Smooth muscle cell (in vitro differentiated cells): ENCODE measurements at regions not wholly inside any gene's neighbourhood (a gene's known extent, or its start where the extent isn't known, plus 50 kb on each side); places are given as distances from the start of the nearest gene placed in this dataset.

ENCODE experiments used
- DNase-seq: peaks from one replicate; lab custom pipeline; 2025; ENCODE audit not compliant: unreplicated experiment; lab: John Stamatoyannopoulos, UW
- H2AFZ ChIP-seq: fragments of 200-600 bp; sonication (generic); 2 replicates; pipeline ENCODE4 v1.6.0; 2016; ENCODE audit warnings: antibody characterized with exemption, low read depth, mild to moderate bottlenecking
- H3F3A ChIP-seq: fragments of 200-600 bp; sonication (generic); 2 replicates; pipeline ENCODE4 v1.6.0; 2017; ENCODE audit warnings: antibody characterized with exemption, low read depth
- H3K27ac ChIP-seq: fragments of 200-600 bp; sonication (generic); 2 replicates; pipeline ENCODE4 v1.5.1; 2016; ENCODE audit warnings: low read depth, mild to moderate bottlenecking
- H3K27me3 ChIP-seq: fragments of 200-600 bp; sonication (generic); 2 replicates; pipeline ENCODE4 v1.6.1; 2016; ENCODE audit warnings: low read depth, mild to moderate bottlenecking
- H3K36me3 ChIP-seq: fragments of 200-600 bp; sonication (generic); 2 replicates; pipeline ENCODE4 v1.5.1; 2016; ENCODE audit warnings: low read depth
- H3K4me1 ChIP-seq: fragments of 200-600 bp; sonication (generic); 2 replicates; pipeline ENCODE4 v1.5.1; 2016; ENCODE audit warnings: low read depth
- H3K4me2 ChIP-seq: fragments of 200-600 bp; sonication (generic); 2 replicates; pipeline ENCODE4 v1.6.0; 2016; ENCODE audit warnings: mild to moderate bottlenecking
- H3K4me3 ChIP-seq: fragments of 200-600 bp; sonication (generic); 2 replicates; pipeline ENCODE4 v1.5.1; 2016; ENCODE audit warnings: mild to moderate bottlenecking
- H3K79me2 ChIP-seq: fragments of 200-600 bp; sonication (generic); 2 replicates; pipeline ENCODE4 v1.6.0; 2016; ENCODE audit warnings: low read depth, mild to moderate bottlenecking
- H3K9ac ChIP-seq: fragments of 200-600 bp; sonication (generic); 2 replicates; pipeline ENCODE4 v1.6.0; 2016; ENCODE audit warnings: low read depth
- H3K9me3 ChIP-seq: fragments of 200-600 bp; sonication (generic); replicated peaks from 2 replicates; pipeline ENCODE4 v1.5.1; 2016; ENCODE audit warnings: low read depth
- H4K20me1 ChIP-seq: fragments of 200-600 bp; sonication (generic); 2 replicates; pipeline ENCODE4 v1.6.0; 2016; ENCODE audit warnings: low read depth
- CTCF ChIP-seq: fragments of 200-600 bp; sonication (generic); IDR thresholded peaks from 2 replicates; pipeline ENCODE4 v1.5.1; 2017; ENCODE audit warnings: borderline replicate concordance, mild to moderate bottlenecking, antibody characterized with exemption; ENCODE audit not compliant: insufficient read depth, poor library complexity, severe bottlenecking
- WGBS: methylation state at CpG from one replicate; pipeline ENCODE4 v1.1.7; 2016; ENCODE audit warnings: low lambda C conversion rate; 5-methylcytosine and 5-hydroxymethylcytosine counted together

GRCh38 chr18:30265190-30265589 is 777.4 kb downstream of the DSC3 start:
- Histone ChIP-seq H3K4me1 (no peaks in the 10 kb centered on the region), H3K9ac (no peak overlapping the region), H3K36me3 (no peaks in the 10 kb centered on the region), H3K4me3 (no peak overlapping the region), H2AFZ (peak overlapping the region; percentile 5), H3K27ac (no peak overlapping the region), H3K27me3 (no peaks in the 10 kb centered on the region), H3K9me3 (no peaks in the 10 kb centered on the region), H3K4me2 (no peak overlapping the region), H3F3A (no peaks in the 10 kb centered on the region), H4K20me1 (no peaks in the 10 kb centered on the region), H3K79me2 (no peaks in the 10 kb centered on the region)
- 73% methylated on average over 3 of the region's 3 CpGs for WGBS
- DNase-seq: no peak
- TF ChIP-seq CTCF: no peak

- no peak overlapping the region for H3K27ac ChIP-seq
- H3K36me3 ChIP-seq: no peaks in the 10 kb centered on the region
- DNase-seq: no peak
- H2AFZ ChIP-seq: no peak overlapping the region
- H3K9ac ChIP-seq: no peak overlapping the region
- no peaks in the 10 kb centered on the region for H3F3A ChIP-seq
- no peaks in the 10 kb centered on the region for H3K4me1 ChIP-seq
- TF ChIP-seq CTCF: no peak
- no peaks in the 10 kb centered on the region for H3K27me3 ChIP-seq
- H3K4me2 ChIP-seq: no peak overlapping the region
- H3K9me3 ChIP-seq: no peaks in the 10 kb centered on the region
- no peak overlapping the region for H3K4me3 ChIP-seq
- H4K20me1 ChIP-seq: no peaks in the 10 kb centered on the region
- no peaks in the 10 kb centered on the region for H3K79me2 ChIP-seq
- 70% methylated on average over 2 of the region's 2 CpGs for WGBS
Observed at GRCh38 chr18:30254331-30254730, 788.2 kb downstream of the DSC3 start.

- Histone ChIP-seq H3K4me1 (no peaks in the 10 kb centered on the region), H4K20me1 (no peaks in the 10 kb centered on the region), H3K4me2 (no peak overlapping the region), H3K27me3 (no peaks in the 10 kb centered on the region), H3K4me3 (no peak overlapping the region), H3F3A (no peaks in the 10 kb centered on the region), H3K9me3 (no peaks in the 10 kb centered on the region), H3K9ac (no peak overlapping the region), H3K79me2 (no peaks in the 10 kb centered on the region), H3K27ac (no peak overlapping the region), H2AFZ (no peak overlapping the region), H3K36me3 (no peaks in the 10 kb centered on the region)
- no peak for TF ChIP-seq CTCF
- DNase-seq: no peak
Observed at GRCh38 chr18:30248056-30248455, 794.5 kb downstream of the DSC3 start.

DNA sequence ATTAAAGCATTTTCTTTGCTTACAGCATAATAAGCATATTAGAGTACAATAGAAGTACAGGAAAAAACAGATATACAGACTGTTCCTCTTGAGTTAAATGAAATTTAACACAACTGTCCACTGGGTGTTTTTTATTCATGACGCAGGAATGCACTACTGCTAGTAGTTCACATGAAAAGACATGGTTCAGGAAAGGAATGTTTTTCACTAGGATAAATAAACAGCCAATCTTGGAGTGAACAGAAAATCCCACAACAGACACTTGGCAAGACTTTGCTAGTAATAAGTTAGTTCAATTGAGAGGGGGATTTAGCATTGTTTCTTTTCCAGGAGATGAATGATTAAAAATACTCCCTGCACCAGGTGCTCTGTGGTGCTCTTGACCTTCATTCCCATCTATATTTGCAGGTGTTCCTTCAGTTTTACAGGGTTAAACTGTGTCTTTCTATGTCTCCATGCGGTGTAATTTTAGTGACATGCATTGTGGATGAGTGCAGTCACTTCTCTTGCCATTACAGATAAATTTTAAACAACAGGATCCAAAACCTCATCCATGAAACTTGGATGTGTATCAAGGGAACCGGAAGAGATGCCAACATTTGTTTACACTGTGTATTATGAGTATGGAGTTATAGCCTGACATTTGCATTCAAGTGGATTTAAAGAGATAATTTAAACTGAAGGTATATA is 796.6 kb downstream of the DSC3 start:
- DNase-seq: no peak
- H2AFZ ChIP-seq: no peak overlapping the region

More for the DNA sequence above, 796.6 kb downstream of the DSC3 start:
- H3K9ac ChIP-seq: no peak overlapping the region
- no peaks in the 10 kb centered on the region for H3K9me3 ChIP-seq
- no peak overlapping the region for H3K27ac ChIP-seq
- H3K79me2 ChIP-seq: no peaks in the 10 kb centered on the region
- no peaks in the 10 kb centered on the region for H3K4me1 ChIP-seq
- H3F3A ChIP-seq: no peaks in the 10 kb centered on the region
- WGBS: 85% methylated on average over 3 of the region's 3 CpGs
- no peak overlapping the region for H3K4me3 ChIP-seq
- no peak for TF ChIP-seq CTCF
- H3K4me2 ChIP-seq: no peak overlapping the region
- no peaks in the 10 kb centered on the region for H4K20me1 ChIP-seq
- H3K27me3 ChIP-seq: no peaks in the 10 kb centered on the region
- no peaks in the 10 kb centered on the region for H3K36me3 ChIP-seq
